BJ (cell line): ENCODE measurements at regions not wholly inside any gene's neighbourhood (a gene's known extent, or its start where the extent isn't known, plus 50 kb on each side); places are given as distances from the start of the nearest gene placed in this dataset.

Source experiments
- CTCF ChIA-PET: fragments of 350-600 bp; formaldehyde crosslinking; extraction: SDS; loops from one replicate; lab custom pipeline; 2021; ENCODE audit warnings: antibody characterized with exemption, inconsistent platforms; lab: Yijun Ruan, JAX
- POLR2A ChIA-PET: fragments of 300-600 bp; sonication (Branson Sonifier 250); formaldehyde crosslinking; extraction: SDS; loops from one replicate; lab custom pipeline; 2021; ENCODE audit warnings: antibody characterized with exemption; lab: Charles Lee
- DNase-seq: peaks from one replicate; pipeline ENCODE4 v3.0.0-alpha.2; 2011; ENCODE audit warnings: low read depth
- H3K27me3 ChIP-seq: 2 replicates; pipeline ENCODE4 v1.6.0; 2011; ENCODE audit warnings: low read length; ENCODE audit not compliant: control insufficient read depth, insufficient read depth
- H3K36me3 ChIP-seq: 2 replicates; pipeline ENCODE4 v1.5.1; 2011; ENCODE audit warnings: low read length; ENCODE audit not compliant: control insufficient read depth, insufficient read depth
- H3K4me3 ChIP-seq: 2 replicates; pipeline ENCODE4 v1.5.1; 2011; ENCODE audit warnings: low read depth, mild to moderate bottlenecking, control low read depth, low read length
- TF ChIP-seq, protein P1 (sequence below): IDR thresholded peaks from 2 replicates; pipeline ENCODE4 v1.5.1; 2011; ENCODE audit warnings: low read depth, mild to moderate bottlenecking, control low read depth, inconsistent platforms, low read length, moderate library complexity; ENCODE audit not compliant: insufficient read depth

DNA sequence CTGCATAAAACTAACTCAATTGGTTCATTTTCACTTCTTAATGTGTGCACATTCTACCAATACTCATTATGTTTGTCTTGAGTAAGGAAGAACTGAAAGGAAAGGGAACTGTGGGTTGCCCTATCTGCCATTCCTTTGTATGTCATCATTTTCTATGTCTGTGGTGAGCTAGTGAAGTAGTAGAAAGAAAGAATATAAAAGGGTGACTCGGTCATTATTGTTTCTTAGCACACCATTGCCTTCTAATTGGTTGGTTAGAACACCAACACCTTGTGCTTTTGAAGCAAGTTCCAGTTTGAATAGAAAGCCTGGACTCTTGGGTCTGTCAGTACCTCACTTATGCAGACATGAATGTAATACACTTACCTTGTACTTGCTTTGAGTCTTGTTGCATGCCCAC lies 64.3 kb upstream of the MDFIC start:
- TF ChIP-seq, protein P1, sequence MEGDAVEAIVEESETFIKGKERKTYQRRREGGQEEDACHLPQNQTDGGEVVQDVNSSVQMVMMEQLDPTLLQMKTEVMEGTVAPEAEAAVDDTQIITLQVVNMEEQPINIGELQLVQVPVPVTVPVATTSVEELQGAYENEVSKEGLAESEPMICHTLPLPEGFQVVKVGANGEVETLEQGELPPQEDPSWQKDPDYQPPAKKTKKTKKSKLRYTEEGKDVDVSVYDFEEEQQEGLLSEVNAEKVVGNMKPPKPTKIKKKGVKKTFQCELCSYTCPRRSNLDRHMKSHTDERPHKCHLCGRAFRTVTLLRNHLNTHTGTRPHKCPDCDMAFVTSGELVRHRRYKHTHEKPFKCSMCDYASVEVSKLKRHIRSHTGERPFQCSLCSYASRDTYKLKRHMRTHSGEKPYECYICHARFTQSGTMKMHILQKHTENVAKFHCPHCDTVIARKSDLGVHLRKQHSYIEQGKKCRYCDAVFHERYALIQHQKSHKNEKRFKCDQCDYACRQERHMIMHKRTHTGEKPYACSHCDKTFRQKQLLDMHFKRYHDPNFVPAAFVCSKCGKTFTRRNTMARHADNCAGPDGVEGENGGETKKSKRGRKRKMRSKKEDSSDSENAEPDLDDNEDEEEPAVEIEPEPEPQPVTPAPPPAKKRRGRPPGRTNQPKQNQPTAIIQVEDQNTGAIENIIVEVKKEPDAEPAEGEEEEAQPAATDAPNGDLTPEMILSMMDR: no peak
- Histone ChIP-seq H3K4me3 (no peak overlapping the region), H3K36me3 (no peaks in the 10 kb centered on the region), H3K27me3 (no peaks in the 10 kb centered on the region)
- DNase-seq: no peak
- ChIA-PET POLR2A (no interaction called here), CTCF (no interaction called here)

DNA sequence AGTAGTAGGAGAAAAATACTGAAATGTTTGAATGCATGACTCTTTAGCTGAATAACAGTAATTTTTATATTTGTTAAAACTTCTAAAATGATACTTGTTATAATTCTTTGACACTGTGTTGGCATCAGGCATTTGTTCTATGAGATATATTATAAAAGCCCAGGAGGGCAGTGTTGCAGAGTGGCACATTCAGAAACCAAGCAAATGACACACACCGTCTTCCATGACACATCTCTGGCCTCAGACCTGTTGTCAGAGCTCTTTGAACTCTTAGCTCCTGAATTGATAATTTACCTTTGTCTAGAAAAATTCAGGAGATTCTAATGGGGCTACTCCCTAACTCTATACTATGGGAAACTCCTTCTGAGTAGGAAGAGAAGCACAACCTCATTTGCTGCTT lies 62.4 kb upstream of the MDFIC start:
- CTCF ChIA-PET: interaction anchor here (0.6 kb wide), 1 partner anchor 218 kb away, joined by 4 read pairs; no protein-coding TSS in a partner anchor
- TF ChIP-seq, protein P1: no peak
- no peak for DNase-seq
- POLR2A ChIA-PET: no interaction called here
- Histone ChIP-seq H3K36me3 (no peaks in the 10 kb centered on the region), H3K4me3 (no peak overlapping the region), H3K27me3 (no peaks in the 10 kb centered on the region)

DNA sequence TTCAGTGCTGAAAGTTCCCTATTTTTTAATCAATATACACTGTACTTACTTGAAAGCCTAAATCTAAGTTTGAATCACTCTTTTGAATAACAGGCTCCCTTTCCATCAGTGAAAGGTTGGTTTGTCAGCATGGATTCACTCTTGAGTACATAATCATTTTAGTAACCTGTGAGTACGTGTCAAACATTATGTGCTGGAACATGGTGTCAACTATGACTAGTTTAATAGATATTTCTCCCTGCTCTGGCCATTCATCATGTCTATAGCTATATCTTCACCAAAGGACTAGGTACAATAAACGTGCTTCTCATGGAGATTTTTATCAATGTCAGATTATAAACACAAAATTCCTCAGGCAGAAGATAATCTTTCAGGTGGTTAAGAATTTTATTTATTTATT lies 61.7 kb upstream of the MDFIC start:
- ChIA-PET POLR2A (no interaction called here), CTCF (no interaction called here)
- no peak for DNase-seq
- TF ChIP-seq, protein P1: no peak
- Histone ChIP-seq H3K27me3 (no peaks in the 10 kb centered on the region), H3K36me3 (no peaks in the 10 kb centered on the region), H3K4me3 (no peak overlapping the region)

DNA sequence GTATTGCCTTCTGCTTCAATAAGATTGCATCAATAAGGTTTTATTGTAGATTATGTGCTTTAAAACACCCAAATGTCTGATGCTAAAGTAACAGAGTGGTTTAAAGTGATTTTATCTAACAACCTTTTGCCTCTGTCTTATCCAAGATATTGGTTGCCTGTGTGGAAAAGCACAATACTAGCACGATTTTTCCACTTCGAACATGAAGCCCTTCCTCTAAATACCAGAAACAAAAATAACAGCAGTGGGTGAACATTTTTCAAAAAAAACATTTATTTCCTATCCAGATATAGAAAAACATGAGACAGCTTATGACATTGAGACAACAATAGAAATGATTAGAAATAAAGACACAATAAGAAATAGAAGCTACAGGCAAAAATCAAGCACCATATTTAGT lies 59.5 kb upstream of the MDFIC start:
- Histone ChIP-seq H3K27me3 (no peaks in the 10 kb centered on the region), H3K4me3 (no peak overlapping the region), H3K36me3 (no peaks in the 10 kb centered on the region)
- ChIA-PET CTCF (interaction anchor here (0.6 kb wide), 2 partner anchors 41 to 83 kb away, joined by 3 to 4 read pairs; no protein-coding TSS in a partner anchor), POLR2A (no interaction called here)
- TF ChIP-seq, protein P1: no peak
- DNase-seq: no peak

DNA sequence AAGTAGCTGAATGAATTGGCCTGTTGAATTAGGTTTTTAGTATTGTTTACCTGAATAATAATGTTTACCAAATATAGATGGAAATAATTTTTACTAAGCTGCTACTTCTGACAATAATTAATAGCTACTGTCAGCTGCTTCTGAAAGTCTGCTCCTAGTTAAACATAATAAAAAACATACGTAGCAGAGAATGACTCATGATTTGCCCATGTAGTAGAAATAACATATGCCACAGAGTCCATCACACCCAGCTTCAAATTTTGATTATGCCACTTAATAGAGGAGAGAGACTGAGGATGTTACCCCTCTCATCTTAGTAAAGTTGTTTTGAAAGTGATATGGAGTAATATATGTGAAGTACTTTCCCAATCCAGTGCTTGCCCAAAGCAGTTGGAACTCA lies 57.6 kb upstream of the MDFIC start:
- DNase-seq: no peak
- CTCF ChIA-PET: interaction anchor here (0.6 to 2.5 kb wide), 7 partner anchors 10 to 893 kb away, joined by 3 to 14 read pairs (median 4); no protein-coding TSS in a partner anchor
- H3K4me3 ChIP-seq: no peak overlapping the region
- H3K27me3 ChIP-seq: no peaks in the 10 kb centered on the region
- no peaks in the 10 kb centered on the region for H3K36me3 ChIP-seq
- POLR2A ChIA-PET: no interaction called here
- TF ChIP-seq, protein P1: no peak
